Smooth muscle cell (in vitro differentiated cells): ENCODE measurements at regions not wholly inside any gene's neighbourhood (a gene's known extent, or its start where the extent isn't known, plus 50 kb on each side); places are given as distances from the start of the nearest gene placed in this dataset.
A peak's percentile ranks its signal among the peaks of the same experiment; 100 is the strongest.
"Not testable (repeated sequence)": the region's sequence is repeated elsewhere in the genome, so short reads cannot be mapped to it uniquely, and the experiment has no call there.

ENCODE experiments used
- DNase-seq: peaks from one replicate; lab custom pipeline; 2025; ENCODE audit not compliant: unreplicated experiment; lab: John Stamatoyannopoulos, UW
- H2AFZ ChIP-seq: fragments of 200-600 bp; sonication (generic); 2 replicates; pipeline ENCODE4 v1.6.0; 2016; ENCODE audit warnings: antibody characterized with exemption, low read depth, mild to moderate bottlenecking
- H3F3A ChIP-seq: fragments of 200-600 bp; sonication (generic); 2 replicates; pipeline ENCODE4 v1.6.0; 2017; ENCODE audit warnings: antibody characterized with exemption, low read depth
- H3K27ac ChIP-seq: fragments of 200-600 bp; sonication (generic); 2 replicates; pipeline ENCODE4 v1.5.1; 2016; ENCODE audit warnings: low read depth, mild to moderate bottlenecking
- H3K27me3 ChIP-seq: fragments of 200-600 bp; sonication (generic); 2 replicates; pipeline ENCODE4 v1.6.1; 2016; ENCODE audit warnings: low read depth, mild to moderate bottlenecking
- H3K36me3 ChIP-seq: fragments of 200-600 bp; sonication (generic); 2 replicates; pipeline ENCODE4 v1.5.1; 2016; ENCODE audit warnings: low read depth
- H3K4me1 ChIP-seq: fragments of 200-600 bp; sonication (generic); 2 replicates; pipeline ENCODE4 v1.5.1; 2016; ENCODE audit warnings: low read depth
- H3K4me2 ChIP-seq: fragments of 200-600 bp; sonication (generic); 2 replicates; pipeline ENCODE4 v1.6.0; 2016; ENCODE audit warnings: mild to moderate bottlenecking
- H3K4me3 ChIP-seq: fragments of 200-600 bp; sonication (generic); 2 replicates; pipeline ENCODE4 v1.5.1; 2016; ENCODE audit warnings: mild to moderate bottlenecking
- H3K79me2 ChIP-seq: fragments of 200-600 bp; sonication (generic); 2 replicates; pipeline ENCODE4 v1.6.0; 2016; ENCODE audit warnings: low read depth, mild to moderate bottlenecking
- H3K9ac ChIP-seq: fragments of 200-600 bp; sonication (generic); 2 replicates; pipeline ENCODE4 v1.6.0; 2016; ENCODE audit warnings: low read depth
- H3K9me3 ChIP-seq: fragments of 200-600 bp; sonication (generic); replicated peaks from 2 replicates; pipeline ENCODE4 v1.5.1; 2016; ENCODE audit warnings: low read depth
- H4K20me1 ChIP-seq: fragments of 200-600 bp; sonication (generic); 2 replicates; pipeline ENCODE4 v1.6.0; 2016; ENCODE audit warnings: low read depth
- WGBS: methylation state at CpG from one replicate; pipeline ENCODE4 v1.1.7; 2016; ENCODE audit warnings: low lambda C conversion rate; 5-methylcytosine and 5-hydroxymethylcytosine counted together
- TF ChIP-seq, protein P1 (sequence below): fragments of 200-600 bp; sonication (generic); IDR thresholded peaks from 2 replicates; pipeline ENCODE4 v1.5.1; 2017; ENCODE audit warnings: borderline replicate concordance, mild to moderate bottlenecking, antibody characterized with exemption; ENCODE audit not compliant: insufficient read depth, poor library complexity, severe bottlenecking

DNA sequence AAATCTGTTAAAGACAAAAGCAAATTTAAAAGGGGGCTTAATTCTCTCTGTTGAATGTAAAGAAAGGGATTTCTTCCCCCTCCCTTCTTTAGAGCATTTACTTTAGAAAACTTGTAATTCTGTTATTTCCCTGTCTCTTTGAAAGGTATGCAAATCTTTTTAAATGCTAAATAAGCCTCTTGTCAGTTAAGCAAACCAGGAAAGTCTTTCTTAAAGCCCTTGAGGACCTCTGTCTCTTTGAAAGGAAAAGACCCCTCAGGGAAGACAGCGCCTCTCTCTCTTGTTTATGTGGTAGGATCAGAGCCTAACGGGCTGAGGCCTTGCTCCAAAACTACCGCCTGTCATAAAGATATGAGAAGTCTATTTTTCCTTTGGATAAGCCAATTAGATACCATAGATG, 139.9 kb upstream of the CDH7 start:
- TF ChIP-seq, protein P1, sequence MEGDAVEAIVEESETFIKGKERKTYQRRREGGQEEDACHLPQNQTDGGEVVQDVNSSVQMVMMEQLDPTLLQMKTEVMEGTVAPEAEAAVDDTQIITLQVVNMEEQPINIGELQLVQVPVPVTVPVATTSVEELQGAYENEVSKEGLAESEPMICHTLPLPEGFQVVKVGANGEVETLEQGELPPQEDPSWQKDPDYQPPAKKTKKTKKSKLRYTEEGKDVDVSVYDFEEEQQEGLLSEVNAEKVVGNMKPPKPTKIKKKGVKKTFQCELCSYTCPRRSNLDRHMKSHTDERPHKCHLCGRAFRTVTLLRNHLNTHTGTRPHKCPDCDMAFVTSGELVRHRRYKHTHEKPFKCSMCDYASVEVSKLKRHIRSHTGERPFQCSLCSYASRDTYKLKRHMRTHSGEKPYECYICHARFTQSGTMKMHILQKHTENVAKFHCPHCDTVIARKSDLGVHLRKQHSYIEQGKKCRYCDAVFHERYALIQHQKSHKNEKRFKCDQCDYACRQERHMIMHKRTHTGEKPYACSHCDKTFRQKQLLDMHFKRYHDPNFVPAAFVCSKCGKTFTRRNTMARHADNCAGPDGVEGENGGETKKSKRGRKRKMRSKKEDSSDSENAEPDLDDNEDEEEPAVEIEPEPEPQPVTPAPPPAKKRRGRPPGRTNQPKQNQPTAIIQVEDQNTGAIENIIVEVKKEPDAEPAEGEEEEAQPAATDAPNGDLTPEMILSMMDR, result no peak
- no peak overlapping the region for H3K9ac ChIP-seq
- H4K20me1 ChIP-seq, result no peaks in the 10 kb centered on the region
- WGBS, result 10% methylated on average over 3 of the region's 3 CpGs
- H2AFZ ChIP-seq, result peak overlapping the region; percentile 44
- H3K4me1 ChIP-seq, result peaks cover 17% of the 10 kb centered on the region
- no peak overlapping the region for H3K4me2 ChIP-seq
- H3K27ac ChIP-seq, result no peak overlapping the region
- no peaks in the 10 kb centered on the region for H3K36me3 ChIP-seq
- no peaks in the 10 kb centered on the region for H3K79me2 ChIP-seq
- H3K27me3 ChIP-seq, result no peaks in the 10 kb centered on the region
- no peak for DNase-seq
- no peaks in the 10 kb centered on the region for H3F3A ChIP-seq
- H3K4me3 ChIP-seq, result no peak overlapping the region
- no peaks in the 10 kb centered on the region for H3K9me3 ChIP-seq

DNA sequence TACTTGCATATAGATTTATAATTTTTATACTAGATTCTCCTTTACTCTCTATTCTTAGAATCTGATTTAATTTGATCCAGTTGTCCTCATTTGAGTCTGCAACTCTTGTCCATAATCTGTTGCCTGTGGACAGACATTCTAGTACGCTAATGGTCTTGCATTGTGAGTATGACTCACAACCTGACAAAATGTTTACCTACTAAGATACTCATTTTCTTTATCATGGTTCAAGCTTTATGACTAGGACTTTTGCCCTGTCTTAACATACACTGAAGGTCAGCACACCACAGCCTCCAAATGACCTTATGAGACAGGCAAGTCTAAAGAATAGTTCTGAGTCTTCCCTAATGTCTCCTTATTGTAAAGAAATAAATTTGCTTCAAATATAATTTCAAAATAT, 142.3 kb upstream of the CDH7 start:
- no peaks in the 10 kb centered on the region for H3K27me3 ChIP-seq
- H3K9ac ChIP-seq, result no peak overlapping the region
- H3K79me2 ChIP-seq, result no peaks in the 10 kb centered on the region
- no peaks in the 10 kb centered on the region for H3F3A ChIP-seq
- no peak for DNase-seq
- no peak overlapping the region for H3K4me3 ChIP-seq
- no peaks in the 10 kb centered on the region for H4K20me1 ChIP-seq
- H3K9me3 ChIP-seq, result no peaks in the 10 kb centered on the region
- peaks cover 17% of the 10 kb centered on the region for H3K4me1 ChIP-seq
- no peaks in the 10 kb centered on the region for H3K36me3 ChIP-seq
- no peak overlapping the region for H3K27ac ChIP-seq
- TF ChIP-seq, protein P1, result no peak
- 43% methylated on average over 1 of the region's 1 CpG for WGBS
- H2AFZ ChIP-seq, result no peak overlapping the region
- H3K4me2 ChIP-seq, result no peak overlapping the region

DNA sequence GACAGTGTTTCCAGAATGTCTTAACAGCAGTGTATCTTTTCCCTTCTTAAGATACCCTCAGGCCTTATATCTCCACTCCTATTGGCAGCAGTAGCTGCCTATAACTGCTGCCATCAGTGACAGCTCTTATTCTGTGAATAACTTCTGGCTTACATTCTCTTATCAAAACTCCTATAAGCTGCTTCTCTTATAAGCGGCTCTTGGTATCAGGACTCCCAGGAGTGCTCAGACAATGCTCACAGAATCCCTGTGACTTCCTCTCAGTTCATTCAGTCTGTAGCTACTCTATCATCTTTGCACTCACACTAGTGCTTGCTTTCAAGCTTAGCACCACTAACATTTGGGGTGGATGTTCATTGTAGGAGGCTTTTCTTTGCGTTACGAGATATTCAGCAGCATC, 143.7 kb upstream of the CDH7 start:
- Histone ChIP-seq H3K27ac (no peak overlapping the region), H3F3A (no peaks in the 10 kb centered on the region), H3K9me3 (no peaks in the 10 kb centered on the region), H3K79me2 (no peaks in the 10 kb centered on the region), H2AFZ (no peak overlapping the region), H4K20me1 (no peaks in the 10 kb centered on the region), H3K9ac (no peak overlapping the region), H3K4me3 (no peak overlapping the region), H3K4me2 (no peak overlapping the region), H3K4me1 (peaks cover 17% of the 10 kb centered on the region), H3K27me3 (no peaks in the 10 kb centered on the region), H3K36me3 (no peaks in the 10 kb centered on the region)
- no peak for DNase-seq
- WGBS, result 58% methylated on average over 3 of the region's 3 CpGs
- TF ChIP-seq, protein P1, result no peak

DNA sequence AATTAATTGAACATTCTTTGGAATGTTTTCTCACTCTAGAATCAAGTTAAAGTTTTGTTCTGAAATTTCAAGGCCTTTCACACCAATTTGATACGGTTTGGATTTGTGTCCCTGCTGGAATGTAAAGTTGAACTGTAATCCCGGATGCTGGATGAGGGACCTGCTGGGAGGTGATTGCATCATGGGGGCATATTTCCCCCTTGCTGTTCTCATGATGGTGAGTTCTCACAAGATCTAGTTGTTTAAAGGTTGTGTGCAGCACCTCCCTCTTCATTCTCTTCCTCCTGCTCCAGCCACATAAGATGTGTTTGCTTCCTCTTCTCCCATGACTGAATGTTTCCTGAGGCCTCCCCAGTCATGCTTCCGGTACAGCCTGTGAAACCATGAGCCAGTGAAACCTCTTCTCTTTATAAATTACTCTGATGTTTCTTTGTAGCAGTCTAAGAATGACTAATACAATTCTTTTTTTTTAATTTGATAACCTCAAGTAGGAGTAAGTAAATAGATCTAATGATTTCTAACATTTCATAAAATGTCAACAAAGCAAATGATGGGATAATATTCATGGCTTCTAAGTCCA, 144.2 kb upstream of the CDH7 start:
- H3K9me3 ChIP-seq, result no peaks in the 10 kb centered on the region
- H3K36me3 ChIP-seq, result no peaks in the 10 kb centered on the region
- H3K4me2 ChIP-seq, result no peak overlapping the region
- H4K20me1 ChIP-seq, result no peaks in the 10 kb centered on the region
- H3K27me3 ChIP-seq, result no peaks in the 10 kb centered on the region
- H3K27ac ChIP-seq, result no peak overlapping the region
- peaks cover 17% of the 10 kb centered on the region for H3K4me1 ChIP-seq
- TF ChIP-seq, protein P1, result no peak
- 94% methylated on average over 3 of the region's 3 CpGs for WGBS
- H3K4me3 ChIP-seq, result no peak overlapping the region
- no peaks in the 10 kb centered on the region for H3K79me2 ChIP-seq
- no peak overlapping the region for H3K9ac ChIP-seq
- no peak for DNase-seq
- no peak overlapping the region for H2AFZ ChIP-seq
- no peaks in the 10 kb centered on the region for H3F3A ChIP-seq

DNA sequence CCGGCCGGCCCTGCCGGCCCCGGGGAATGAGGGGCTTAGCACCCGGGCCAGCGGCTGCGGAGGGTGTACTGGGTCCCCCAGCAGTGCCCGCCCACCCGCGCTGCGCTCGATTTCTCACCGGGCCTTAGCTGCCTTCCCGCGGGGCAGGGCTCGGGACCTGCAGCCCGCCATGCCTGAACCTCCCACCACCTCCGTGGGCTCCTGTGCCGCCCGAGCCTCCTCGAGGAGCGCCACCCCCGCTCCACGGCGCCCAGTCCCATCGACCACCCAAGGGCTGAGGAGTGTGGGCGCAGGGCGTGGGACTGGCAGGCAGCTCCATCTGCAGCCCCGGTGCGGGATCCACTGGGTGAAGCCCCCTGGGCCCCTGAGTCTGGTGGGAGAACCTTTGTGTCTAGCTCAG, 145.5 kb upstream of the CDH7 start:
- H3K9me3 ChIP-seq, DNase-seq, H3K36me3 ChIP-seq, H3K27me3 ChIP-seq, H3F3A ChIP-seq, H3K27ac ChIP-seq, H3K9ac ChIP-seq, H4K20me1 ChIP-seq, H3K4me3 ChIP-seq, H2AFZ ChIP-seq, H3K79me2 ChIP-seq, H3K4me1 ChIP-seq, H3K4me2 ChIP-seq: not testable (repeated sequence)
- 98% methylated on average over 13 of the region's 30 CpGs for WGBS
